ENCODE measurements at regions not wholly inside any gene's neighbourhood (a gene's known extent, or its start where the extent isn't known, plus 50 kb on each side); places are given as distances from the start of the nearest gene placed in this dataset.
A peak's percentile ranks its signal among the peaks of the same experiment; 100 is the strongest.

DNA sequence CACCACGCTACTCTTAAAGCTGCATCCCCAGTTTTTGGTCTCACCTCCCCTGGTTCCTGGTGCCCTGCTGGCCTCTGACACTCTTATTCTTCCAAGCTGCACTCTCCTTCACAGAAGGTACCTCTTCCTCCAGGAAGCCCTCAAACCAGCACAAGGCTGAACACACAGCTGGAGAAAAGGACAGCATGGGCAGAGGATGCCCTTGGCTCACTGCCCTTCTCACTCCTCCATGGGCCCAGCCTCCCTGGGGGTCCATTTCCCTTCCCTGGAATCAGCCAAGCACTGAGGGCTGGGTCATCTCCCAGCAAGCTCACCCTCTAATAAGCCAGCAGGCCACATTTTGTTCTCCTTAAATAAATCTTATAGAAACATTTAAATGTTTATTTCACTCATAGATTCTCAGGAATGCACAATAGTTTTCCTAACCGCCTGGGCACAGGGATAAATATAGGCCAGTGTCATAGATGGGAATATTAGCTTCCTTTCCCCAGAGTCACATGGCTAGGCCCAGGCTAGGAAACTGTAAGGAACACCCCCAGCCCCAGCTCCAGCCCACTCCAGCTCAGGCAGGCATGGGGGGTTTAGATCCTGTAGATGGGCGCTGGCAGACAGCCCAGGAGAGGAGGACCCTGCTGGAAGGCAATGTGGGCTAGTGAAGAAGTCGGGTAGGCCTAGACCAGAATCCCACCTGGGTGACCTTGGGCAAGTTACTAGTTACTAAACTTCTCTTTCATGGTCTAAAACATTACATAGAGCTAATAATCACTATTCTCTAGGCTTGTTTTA lies 51.5 kb downstream of the IRAG1 start:
- H3K4me3 ChIP-seq: no peak overlapping the region
- H3K36me3 ChIP-seq: peaks cover 0 to 14% of the 10 kb centered on the region in 2 donors
- H3K4me1 ChIP-seq: peaks cover 16 to 98% (median 36%) of the 10 kb centered on the region in 3 donors
- H3K9me3 ChIP-seq: no peaks in the 10 kb centered on the region
- WGBS, 2 donors (ENCODE audit: low coverage in 1 of 2): 36 to 73% methylated on average over 3 to 4 of the region's 4 CpGs
- TF ChIP-seq EP300 (IDR thresholded peaks at IDR 0.05) (no peak), POLR2A (IDR thresholded peaks at IDR 0.05) (no peak), POLR2AphosphoS5 (IDR thresholded peaks at IDR 0.05) (no peak)
- TF ChIP-seq, protein P1, sequence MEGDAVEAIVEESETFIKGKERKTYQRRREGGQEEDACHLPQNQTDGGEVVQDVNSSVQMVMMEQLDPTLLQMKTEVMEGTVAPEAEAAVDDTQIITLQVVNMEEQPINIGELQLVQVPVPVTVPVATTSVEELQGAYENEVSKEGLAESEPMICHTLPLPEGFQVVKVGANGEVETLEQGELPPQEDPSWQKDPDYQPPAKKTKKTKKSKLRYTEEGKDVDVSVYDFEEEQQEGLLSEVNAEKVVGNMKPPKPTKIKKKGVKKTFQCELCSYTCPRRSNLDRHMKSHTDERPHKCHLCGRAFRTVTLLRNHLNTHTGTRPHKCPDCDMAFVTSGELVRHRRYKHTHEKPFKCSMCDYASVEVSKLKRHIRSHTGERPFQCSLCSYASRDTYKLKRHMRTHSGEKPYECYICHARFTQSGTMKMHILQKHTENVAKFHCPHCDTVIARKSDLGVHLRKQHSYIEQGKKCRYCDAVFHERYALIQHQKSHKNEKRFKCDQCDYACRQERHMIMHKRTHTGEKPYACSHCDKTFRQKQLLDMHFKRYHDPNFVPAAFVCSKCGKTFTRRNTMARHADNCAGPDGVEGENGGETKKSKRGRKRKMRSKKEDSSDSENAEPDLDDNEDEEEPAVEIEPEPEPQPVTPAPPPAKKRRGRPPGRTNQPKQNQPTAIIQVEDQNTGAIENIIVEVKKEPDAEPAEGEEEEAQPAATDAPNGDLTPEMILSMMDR (IDR thresholded peaks at IDR 0.05): no peak
- ATAC-seq: peak; percentile 23
- H3K27ac ChIP-seq: peak overlapping the region; percentile 24 to 74 (median 70)
- no peaks in the 10 kb centered on the region for H3K27me3 ChIP-seq

DNA sequence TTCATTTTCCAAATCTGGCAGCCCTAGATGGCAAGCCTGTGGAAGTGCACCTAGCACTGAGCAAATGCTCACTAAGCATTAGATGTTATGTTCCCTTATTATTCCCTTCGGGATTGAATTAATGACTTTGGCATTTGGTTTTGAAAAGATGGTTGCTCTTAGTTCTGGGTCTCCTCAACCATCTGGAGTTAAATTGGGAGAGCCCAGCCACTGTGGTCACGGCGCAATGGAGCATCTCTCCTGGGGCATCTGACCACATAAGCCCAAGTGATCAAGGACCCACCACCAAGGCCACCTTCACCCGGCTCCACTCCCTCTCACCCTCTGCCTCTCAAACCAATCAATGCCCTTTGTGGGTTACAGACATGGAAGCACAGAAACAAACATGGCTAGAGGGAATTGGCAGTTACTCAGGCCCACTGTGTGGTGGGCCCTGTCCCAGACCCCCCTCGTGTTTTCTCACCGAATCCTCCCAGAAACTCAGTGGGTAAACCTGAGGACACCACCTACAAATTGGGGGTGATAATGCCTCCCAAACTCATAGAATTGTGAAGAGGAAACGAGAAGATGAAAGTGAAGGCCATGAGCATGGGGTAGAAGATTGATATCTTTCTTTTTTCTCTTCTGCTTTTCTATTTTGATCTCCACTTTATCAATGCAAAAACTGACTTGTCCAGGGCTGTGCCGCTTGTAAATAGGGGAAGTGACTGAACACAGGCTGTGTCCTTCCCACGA lies 52.2 kb downstream of the IRAG1 start:
- 78 to 92% methylated on average over 4 to 9 of the region's 9 CpGs for WGBS, 2 donors (ENCODE audit: low coverage in 1 of 2)
- H3K27ac ChIP-seq: peak overlapping the region; percentile 24 to 74 (median 70)

DNA sequence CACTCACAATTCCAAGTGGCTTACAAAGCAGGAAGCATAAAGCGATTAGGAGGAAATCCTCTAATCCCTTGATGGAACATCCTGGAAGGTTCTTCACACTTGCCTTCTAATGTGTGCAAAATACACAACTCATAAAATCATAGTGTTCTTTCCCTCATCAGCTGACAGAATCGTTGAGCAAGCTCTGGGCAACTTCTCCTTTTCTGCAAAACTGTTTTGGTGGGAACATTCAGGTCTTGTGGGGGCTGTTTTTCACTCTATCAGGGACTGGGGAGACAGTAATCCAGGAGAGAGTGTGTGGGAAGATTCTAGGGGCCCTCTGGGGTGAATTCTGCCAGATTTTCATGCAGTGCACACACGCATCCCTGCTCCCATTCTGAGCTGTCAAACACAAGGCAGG lies 53.2 kb downstream of the IRAG1 start:
- no peak for ATAC-seq
- 44% methylated on average over 3 of the region's 3 CpGs; no CpG with 5 or more reads in 1 of the 2 donors for WGBS, 2 donors (ENCODE audit: low coverage in 1 of 2)
- H3K27ac ChIP-seq: peak overlapping the region; percentile 36 to 74 (median 70)

More for the DNA sequence above, 52.2 kb downstream of the IRAG1 start:
- TF ChIP-seq, protein P1 (IDR thresholded peaks at IDR 0.05): no peak
- TF ChIP-seq POLR2A (IDR thresholded peaks at IDR 0.05): no peak
- TF ChIP-seq POLR2AphosphoS5 (IDR thresholded peaks at IDR 0.05): no peak
- TF ChIP-seq EP300 (IDR thresholded peaks at IDR 0.05): no peak
- ATAC-seq: no peak
- Histone ChIP-seq H3K4me1 (peaks cover 9 to 94% (median 29%) of the 10 kb centered on the region in 3 donors), H3K27me3 (no peaks in the 10 kb centered on the region), H3K36me3 (peaks cover 0 to 9% of the 10 kb centered on the region in 2 donors), H3K4me3 (no peak overlapping the region), H3K9me3 (no peaks in the 10 kb centered on the region)

DNA sequence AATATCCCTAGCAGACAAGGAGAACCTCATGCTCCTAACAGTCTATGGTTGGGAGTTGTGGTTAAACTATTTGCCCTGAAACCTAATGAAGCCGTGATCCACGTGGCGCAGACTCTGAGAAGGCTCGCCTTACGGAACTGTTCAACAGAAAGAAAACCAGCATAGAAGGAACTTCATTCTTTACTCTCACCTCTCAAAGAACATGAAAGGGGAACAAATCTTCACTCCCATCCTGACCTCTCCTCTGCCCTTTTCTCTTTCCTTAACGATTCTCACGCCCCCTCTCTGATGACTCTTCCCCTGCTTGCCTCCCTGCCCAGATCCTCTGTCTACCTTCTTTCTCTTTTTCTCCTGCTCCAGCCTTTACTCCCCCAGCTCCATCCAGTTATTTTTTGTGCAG lies 54.2 kb downstream of the IRAG1 start:
- TF ChIP-seq EP300 (IDR thresholded peaks at IDR 0.05) (no peak), POLR2AphosphoS5 (IDR thresholded peaks at IDR 0.05) (no peak), POLR2A (IDR thresholded peaks at IDR 0.05) (no peak)
- TF ChIP-seq, protein P1 (IDR thresholded peaks at IDR 0.05): no peak
- Histone ChIP-seq H3K4me1 (peaks cover 9 to 93% (median 26%) of the 10 kb centered on the region in 3 donors), H3K36me3 (peaks cover 0 to 21% of the 10 kb centered on the region in 2 donors), H3K27me3 (no peaks in the 10 kb centered on the region), H3K4me3 (no peak overlapping the region), H3K9me3 (no peaks in the 10 kb centered on the region), H3K27ac (peak overlapping the region; percentile 30 to 74 (median 70))
- ATAC-seq: no peak
- WGBS, 2 donors (ENCODE audit: low coverage in 1 of 2): 39 to 73% methylated on average over 2 to 7 of the region's 7 CpGs

More for the DNA sequence above, 53.2 kb downstream of the IRAG1 start:
- TF ChIP-seq EP300 (IDR thresholded peaks at IDR 0.05) (no peak), POLR2AphosphoS5 (IDR thresholded peaks at IDR 0.05) (no peak), POLR2A (IDR thresholded peaks at IDR 0.05) (no peak)
- TF ChIP-seq, protein P1 (IDR thresholded peaks at IDR 0.05): no peak
- H3K9me3 ChIP-seq: no peaks in the 10 kb centered on the region
- peaks cover 0 to 19% of the 10 kb centered on the region in 2 donors for H3K36me3 ChIP-seq
- no peak overlapping the region for H3K4me3 ChIP-seq
- no peaks in the 10 kb centered on the region for H3K27me3 ChIP-seq
- H3K4me1 ChIP-seq: peaks cover 9 to 94% (median 26%) of the 10 kb centered on the region in 3 donors
